ENCODE measurements at regions not wholly inside any gene's neighbourhood (a gene's known extent, or its start where the extent isn't known, plus 50 kb on each side); places are given as distances from the start of the nearest gene placed in this dataset.

- Histone ChIP-seq H3K9me3 (ENCODE audit: low read depth) (no peaks in the 10 kb centered on the region), H3K27ac (no peak overlapping the region), H4K20me1 (ENCODE audit: low read depth) (no peaks in the 10 kb centered on the region), H3K4me2 (no peak overlapping the region), H3K9ac (no peak overlapping the region), H3K36me3 (no peaks in the 10 kb centered on the region), H3K4me1 (no peaks in the 10 kb centered on the region), H3K27me3 (no peaks in the 10 kb centered on the region), H3F3A (ENCODE audit: low read depth) (no peaks in the 10 kb centered on the region), H2AFZ (replicated peaks) (no peak overlapping the region), H3K4me3 (no peak overlapping the region), H3K79me2 (ENCODE audit: low read depth) (no peaks in the 10 kb centered on the region)
- no peak for TF ChIP-seq EZH2phosphoT487 (IDR thresholded peaks at IDR 0.05)
- TF ChIP-seq CTCF (IDR thresholded peaks at IDR 0.05): no peak
- TF ChIP-seq EZH2 (IDR thresholded peaks at IDR 0.05): no peak
- DNase-seq (ENCODE audit: low spot score): no peak
- H3K27ac Mint-ChIP-seq: no peak overlapping the region
- H3K4me3 Mint-ChIP-seq: no peak overlapping the region
- no peaks in the 10 kb centered on the region for H3K36me3 Mint-ChIP-seq
- H3K9me3 Mint-ChIP-seq: no peaks in the 10 kb centered on the region
- H3K27me3 Mint-ChIP-seq (ENCODE audit: insufficient read depth, low read depth): no peaks in the 10 kb centered on the region
- H3K4me1 Mint-ChIP-seq: no peaks in the 10 kb centered on the region
These were observed 112.5 kb upstream of the NGF start for GRCh38 chr1:115450501-115451040.

GRCh38 chr1:115448282-115449044 lies 110.4 kb upstream of the NGF start:
- Histone ChIP-seq H3K4me1 (no peaks in the 10 kb centered on the region), H3K36me3 (no peaks in the 10 kb centered on the region), H3K27ac (no peak overlapping the region), H4K20me1 (ENCODE audit: low read depth) (no peaks in the 10 kb centered on the region), H2AFZ (replicated peaks) (no peak overlapping the region), H3K9me3 (ENCODE audit: low read depth) (no peaks in the 10 kb centered on the region), H3F3A (ENCODE audit: low read depth) (no peaks in the 10 kb centered on the region), H3K79me2 (ENCODE audit: low read depth) (no peaks in the 10 kb centered on the region), H3K4me3 (no peak overlapping the region), H3K9ac (no peak overlapping the region), H3K4me2 (no peak overlapping the region), H3K27me3 (no peaks in the 10 kb centered on the region)
- no peaks in the 10 kb centered on the region for H3K4me1 Mint-ChIP-seq
- no peaks in the 10 kb centered on the region for H3K27me3 Mint-ChIP-seq (ENCODE audit: insufficient read depth, low read depth)
- no peak overlapping the region for H3K4me3 Mint-ChIP-seq
- no peak for TF ChIP-seq EZH2phosphoT487 (IDR thresholded peaks at IDR 0.05)
- TF ChIP-seq CTCF (IDR thresholded peaks at IDR 0.05): no peak
- no peak for TF ChIP-seq EZH2 (IDR thresholded peaks at IDR 0.05)
- H3K36me3 Mint-ChIP-seq: no peaks in the 10 kb centered on the region
- H3K27ac Mint-ChIP-seq: no peak overlapping the region
- DNase-seq (ENCODE audit: low spot score): no peak
- no peaks in the 10 kb centered on the region for H3K9me3 Mint-ChIP-seq

GRCh38 chr1:115447672-115448071 lies 109.6 kb upstream of the NGF start:
- TF ChIP-seq EZH2 (IDR thresholded peaks at IDR 0.05): no peak
- no peak for TF ChIP-seq CTCF (IDR thresholded peaks at IDR 0.05)
- no peak for TF ChIP-seq EZH2phosphoT487 (IDR thresholded peaks at IDR 0.05)
- Mint-ChIP-seq H3K9me3 (no peaks in the 10 kb centered on the region), H3K27me3 (ENCODE audit: insufficient read depth, low read depth) (no peaks in the 10 kb centered on the region), H3K27ac (no peak overlapping the region), H3K4me3 (no peak overlapping the region), H3K4me1 (no peaks in the 10 kb centered on the region), H3K36me3 (no peaks in the 10 kb centered on the region)
- H3K9me3 ChIP-seq (ENCODE audit: low read depth): no peaks in the 10 kb centered on the region
- no peaks in the 10 kb centered on the region for H3K36me3 ChIP-seq
- H4K20me1 ChIP-seq (ENCODE audit: low read depth): no peaks in the 10 kb centered on the region
- H3F3A ChIP-seq (ENCODE audit: low read depth): no peaks in the 10 kb centered on the region
- H3K79me2 ChIP-seq (ENCODE audit: low read depth): no peaks in the 10 kb centered on the region
- H3K4me2 ChIP-seq: no peak overlapping the region
- no peak overlapping the region for H3K27ac ChIP-seq
- no peaks in the 10 kb centered on the region for H3K27me3 ChIP-seq
- no peak overlapping the region for H3K9ac ChIP-seq
- no peak overlapping the region for H3K4me3 ChIP-seq
- H3K4me1 ChIP-seq: no peaks in the 10 kb centered on the region
- no peak overlapping the region for H2AFZ ChIP-seq (replicated peaks)
- no peak for DNase-seq (ENCODE audit: low spot score)
